HG03280 (cell line): ENCODE measurements at regions not wholly inside any gene's neighbourhood (a gene's known extent, or its start where the extent isn't known, plus 50 kb on each side); places are given as distances from the start of the nearest gene placed in this dataset.

Experiments
- ATAC-seq: cut with Tn5 transposase; IDR thresholded peaks from one replicate; pipeline ENCODE4 v1.9.1; 2021; ENCODE audit warnings: mild to moderate bottlenecking, moderate library complexity; ENCODE audit not compliant: unreplicated experiment

DNA sequence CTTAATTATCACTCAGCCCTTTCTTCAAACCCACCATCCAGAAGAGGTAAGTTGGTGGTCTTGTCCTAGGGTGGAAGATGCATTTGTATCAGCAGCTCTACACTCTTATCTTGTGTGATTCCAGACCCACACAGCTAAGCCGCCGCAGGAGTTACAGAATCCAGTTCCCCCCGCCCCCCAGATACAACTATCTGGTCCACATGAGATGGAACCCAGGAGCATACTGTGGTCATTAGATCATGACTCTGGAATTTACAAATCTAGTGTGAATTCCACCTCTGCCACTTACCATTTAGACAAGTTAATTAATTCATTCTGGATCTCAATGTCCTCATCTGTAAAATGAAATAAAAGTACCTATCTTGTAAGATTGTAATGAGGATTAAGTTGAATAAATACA, 486.4 kb downstream of the BCL11A start:
- no peak for ATAC-seq

DNA sequence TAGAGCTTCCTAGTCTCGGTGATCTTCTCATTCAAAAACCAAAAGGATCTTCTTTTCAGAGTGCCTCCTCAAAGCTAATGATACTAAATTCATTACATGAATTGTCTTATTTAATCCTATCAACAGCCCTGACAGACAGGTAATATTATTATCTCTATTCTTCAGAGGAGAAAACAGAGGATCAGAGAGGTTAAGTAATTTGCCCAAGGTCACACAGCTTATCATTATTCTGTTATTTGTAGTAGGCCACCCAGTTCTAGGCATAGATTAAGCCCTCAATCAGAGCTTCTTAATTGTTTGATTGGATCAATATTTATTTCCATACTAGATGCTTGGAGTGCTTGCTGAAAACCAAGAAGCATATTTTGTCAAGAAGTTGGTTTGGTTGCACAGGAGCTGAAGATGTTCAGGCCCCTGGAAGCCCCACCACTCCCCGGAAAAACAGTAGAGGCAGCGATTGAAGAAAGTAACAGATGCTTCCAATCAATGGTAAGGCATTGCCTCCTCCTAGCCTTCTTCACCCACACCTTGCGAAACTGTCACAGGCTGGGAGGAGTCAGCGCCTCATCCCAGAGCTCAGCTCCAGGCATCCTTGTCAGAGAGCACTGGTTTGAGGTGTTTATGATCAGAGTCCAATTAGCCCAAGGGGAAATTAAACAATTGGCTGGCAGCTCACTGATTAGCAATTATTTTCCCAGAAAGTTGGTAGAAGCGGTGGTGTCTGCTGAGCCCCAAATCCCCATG, 487.2 kb downstream of the BCL11A start:
- no peak for ATAC-seq

DNA sequence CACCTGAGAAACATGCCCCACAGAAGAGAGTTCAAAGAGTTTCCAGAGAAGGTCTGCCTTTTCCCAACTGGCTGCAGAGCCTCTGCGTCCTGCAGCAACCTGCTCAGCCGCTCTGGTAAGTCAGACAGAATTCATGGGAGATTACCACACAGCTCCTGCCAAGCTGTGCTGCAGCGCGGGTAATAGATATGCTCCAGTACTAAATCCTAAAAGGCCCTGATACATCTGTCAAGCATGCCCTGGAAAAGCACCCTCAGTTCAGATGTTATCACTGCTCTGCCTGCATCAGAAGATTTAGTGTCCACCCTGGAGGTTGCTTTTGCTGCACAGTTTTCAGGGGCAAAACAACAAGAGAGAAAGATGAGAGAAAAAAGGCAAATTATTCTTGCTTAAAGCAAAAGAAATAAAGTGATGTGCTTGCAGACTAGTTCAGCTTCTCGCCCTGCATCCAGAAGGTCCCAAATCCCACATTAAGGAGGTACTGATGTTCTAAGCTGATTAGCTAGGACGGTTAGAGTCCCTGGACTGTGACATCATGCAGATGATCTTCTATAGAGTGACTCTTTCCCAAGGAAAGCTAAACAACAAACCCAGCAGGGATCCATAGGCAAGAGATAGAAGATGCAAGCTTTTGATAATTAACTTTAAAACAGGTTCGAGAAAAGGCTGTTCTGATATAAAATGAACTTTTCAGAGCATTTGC, 488.6 kb downstream of the BCL11A start:
- ATAC-seq: no peak

DNA sequence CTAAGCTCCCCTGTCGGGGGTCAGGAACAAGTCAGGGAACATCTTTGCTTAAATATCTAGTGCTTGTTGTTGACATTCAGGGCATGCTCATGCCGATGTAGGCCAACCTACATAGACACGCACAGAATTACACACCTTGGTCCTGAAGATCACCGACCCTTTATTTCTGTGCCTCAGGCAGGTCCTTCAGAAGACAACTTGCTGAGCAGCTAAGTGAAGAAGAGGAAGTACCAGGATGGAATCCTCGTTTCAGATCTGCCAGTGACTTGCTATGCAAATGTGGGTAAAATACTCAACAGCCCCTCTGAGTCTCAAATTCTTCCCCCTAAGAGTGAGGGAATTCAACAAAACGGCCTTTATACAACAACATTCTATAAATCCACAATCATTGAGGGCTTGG, 494.7 kb downstream of the BCL11A start:
- no peak for ATAC-seq

DNA sequence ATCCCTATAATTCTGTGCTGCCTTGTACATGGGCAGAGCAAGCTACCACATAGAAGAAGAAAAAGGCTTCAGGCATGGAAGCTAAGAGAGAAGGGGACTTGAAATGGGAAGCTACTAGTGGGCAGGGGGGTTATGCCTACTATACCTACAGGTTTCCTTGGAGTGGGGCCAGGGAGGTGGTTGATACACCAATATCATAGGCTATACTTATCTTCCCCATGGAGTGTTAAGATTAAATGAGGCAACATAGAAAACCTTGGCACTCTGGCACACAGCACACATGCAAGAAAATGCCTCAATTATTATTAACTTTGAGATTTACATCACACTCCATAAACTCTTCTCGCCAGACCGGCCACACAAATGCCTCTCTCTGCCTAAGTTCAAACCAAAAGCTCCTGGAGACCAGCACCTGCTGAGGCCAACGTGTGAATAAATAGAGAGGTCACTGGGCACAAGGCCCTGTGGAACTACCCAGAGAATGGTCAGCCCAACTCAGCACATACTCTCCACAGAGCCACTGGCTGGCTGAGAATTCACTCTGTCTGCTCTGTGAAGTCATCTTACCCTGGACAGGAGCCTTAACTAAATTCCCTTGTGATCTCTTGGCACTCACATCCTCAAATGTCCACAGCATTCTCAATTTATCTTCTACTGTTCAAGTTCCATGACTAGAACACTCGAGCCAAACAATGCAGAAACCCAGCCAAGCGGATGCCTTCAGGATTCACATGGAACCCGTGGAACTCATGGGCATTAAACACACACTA, 498.7 kb downstream of the BCL11A start:
- no peak for ATAC-seq

DNA sequence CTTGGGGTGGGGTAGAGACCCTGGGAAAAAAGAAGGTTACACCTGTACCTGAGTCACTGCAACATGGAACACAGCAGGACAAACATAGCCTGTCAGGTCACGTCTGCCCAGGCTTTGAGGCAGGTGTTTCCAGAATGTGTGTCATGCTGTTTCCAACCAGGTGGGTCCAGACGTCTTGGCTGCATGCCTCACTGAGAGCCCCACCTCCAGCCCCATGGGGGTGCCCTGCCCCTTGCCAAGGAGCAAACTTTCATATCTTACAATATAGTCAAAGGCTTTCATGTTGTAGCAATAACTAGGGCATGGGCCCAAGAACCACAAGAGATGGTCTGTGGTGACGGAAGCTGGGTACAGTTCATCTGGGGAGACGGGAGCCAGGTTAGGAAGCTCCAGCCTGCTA, 499.7 kb downstream of the BCL11A start:
- no peak for ATAC-seq

DNA sequence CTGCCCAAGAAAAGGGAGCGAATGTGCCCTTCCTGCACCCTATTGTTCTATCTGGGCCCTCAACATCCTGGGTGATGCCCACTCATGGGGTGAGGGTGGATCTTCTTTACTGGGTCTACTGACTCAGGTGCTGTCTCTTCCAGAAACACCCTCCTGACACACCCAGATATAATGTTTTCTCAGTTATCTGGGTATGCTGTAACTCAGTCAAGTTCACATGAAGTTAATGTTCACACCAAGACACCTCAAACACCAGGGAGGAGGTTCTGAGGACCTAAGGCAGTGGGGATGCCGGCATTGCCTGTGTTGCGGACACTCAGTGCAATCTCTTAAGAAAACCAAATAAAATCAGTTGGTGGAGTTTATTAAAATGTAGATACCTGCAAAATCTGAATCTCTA, 500.9 kb downstream of the BCL11A start:
- no peak for ATAC-seq

DNA sequence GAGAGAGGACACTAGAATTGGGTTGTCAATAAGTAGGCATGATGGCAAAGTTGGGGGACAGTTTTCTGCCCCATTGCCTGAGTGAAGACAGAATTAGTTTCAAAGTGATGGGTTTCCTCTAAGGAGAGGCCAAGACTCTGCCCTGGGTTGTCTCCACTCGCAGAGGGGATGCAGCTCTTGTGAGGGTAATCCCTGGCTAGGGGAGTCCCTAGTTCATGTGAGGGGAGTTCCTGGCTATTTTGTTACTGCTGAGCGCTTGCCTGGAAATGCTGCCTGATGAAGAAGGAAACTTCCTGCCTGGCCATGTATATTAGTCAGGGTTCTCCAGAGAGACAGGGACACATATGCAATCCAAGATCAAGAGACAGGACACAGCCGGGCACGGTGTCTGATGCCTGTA, 501.5 kb downstream of the BCL11A start:
- ATAC-seq: no peak

DNA sequence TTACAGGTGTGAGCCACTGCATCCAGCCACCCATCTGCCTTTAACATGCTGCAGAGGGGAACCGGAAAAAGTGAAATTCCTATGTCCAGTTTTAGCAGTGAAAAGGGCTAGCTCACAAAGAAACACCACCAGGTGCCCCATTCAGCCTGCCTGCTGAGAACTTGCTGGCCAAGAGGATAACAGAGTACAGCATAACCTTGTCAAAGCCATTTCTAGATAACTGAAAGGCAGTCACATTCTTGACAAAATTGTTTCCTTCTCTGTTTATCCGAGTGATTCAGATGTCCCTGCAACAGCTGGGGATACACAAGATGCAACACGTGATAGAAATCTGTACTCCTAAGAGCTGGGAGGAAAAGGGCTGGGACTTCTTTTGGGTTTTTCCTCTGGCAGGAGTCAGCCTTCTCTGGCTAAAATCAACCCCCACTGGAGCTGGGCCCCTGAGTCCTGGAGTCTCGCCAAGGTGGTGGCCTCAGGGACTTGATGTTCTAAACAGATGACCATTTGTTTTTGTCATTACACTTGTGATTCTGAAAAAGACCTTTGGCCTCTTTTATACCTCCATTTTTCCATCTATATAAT, 505.4 kb downstream of the BCL11A start:
- no peak for ATAC-seq

DNA sequence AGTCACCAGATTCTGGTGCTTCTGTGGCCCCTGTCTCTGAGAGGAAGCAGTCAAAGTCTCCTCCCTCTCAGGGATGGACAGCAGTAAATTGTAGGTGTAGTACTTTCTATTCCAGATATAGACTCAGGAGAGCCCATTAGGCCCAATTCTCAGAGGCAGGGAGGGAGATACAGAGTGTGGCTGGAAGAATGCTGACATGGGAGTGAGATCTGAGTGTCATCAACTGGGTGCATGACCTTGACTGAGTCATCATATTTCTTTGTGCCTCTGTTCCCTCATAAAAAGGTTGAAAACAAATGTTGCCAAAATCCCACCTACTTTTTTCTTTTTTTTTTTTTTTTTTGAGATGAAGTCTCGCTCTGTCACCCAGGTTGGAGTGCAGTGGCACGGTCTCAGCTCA, 506.1 kb downstream of the BCL11A start:
- ATAC-seq: no peak

DNA sequence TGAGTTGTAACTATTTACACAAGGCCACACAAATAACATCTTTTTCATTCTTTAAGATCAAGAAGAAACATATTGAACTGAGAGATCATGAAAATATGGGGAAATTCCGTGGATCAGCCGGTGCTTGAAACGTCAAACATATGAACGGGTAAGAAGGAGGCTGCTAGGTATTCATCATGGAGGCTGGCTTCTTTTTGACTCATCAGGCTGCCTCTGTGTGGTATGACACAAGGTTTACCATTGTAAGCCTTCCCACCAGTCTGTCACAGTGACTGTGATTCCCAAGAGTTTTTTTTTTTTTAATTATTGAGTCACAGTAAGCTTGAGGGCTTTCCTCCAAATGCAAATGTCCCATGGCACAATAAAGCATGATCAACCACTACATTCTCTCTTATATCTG, 506.9 kb downstream of the BCL11A start:
- no peak for ATAC-seq

DNA sequence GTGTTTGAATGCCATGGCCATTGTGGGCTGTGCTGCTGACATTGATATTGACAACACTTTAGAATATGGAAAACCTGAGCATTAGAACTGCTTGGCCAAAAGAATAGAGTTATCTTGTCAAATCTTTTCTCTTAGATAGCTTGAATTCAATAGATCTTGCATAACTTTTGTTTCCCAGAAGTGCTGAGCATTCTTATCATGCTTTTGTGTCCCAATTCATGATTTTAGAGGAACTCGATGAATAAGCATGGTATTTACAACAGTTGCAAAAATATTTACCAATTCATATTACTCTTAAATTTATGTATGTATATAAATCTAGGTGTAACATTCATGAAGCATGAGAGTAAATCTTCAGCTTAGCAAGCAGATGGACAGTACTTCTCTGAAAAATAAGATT, 508.0 kb downstream of the BCL11A start:
- ATAC-seq: no peak

DNA sequence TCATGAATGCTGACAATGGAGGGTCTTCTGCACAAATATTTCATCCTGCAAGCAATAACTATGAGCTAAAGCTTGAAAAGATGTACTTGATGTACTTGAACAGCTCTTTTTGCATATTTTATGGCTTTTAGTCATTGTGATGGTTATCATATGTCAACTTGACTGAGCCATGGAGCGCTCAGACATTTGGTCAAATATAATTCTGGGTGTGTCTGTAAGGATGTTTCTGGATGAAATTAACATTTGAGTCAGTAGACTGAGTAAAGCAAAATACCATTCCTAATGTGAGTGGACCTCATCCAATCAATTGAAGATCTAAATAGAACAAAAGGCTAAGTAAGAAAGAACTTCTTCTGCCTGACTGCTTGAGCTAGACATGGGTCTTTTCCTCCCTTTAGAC, 509.0 kb downstream of the BCL11A start:
- ATAC-seq: no peak

DNA sequence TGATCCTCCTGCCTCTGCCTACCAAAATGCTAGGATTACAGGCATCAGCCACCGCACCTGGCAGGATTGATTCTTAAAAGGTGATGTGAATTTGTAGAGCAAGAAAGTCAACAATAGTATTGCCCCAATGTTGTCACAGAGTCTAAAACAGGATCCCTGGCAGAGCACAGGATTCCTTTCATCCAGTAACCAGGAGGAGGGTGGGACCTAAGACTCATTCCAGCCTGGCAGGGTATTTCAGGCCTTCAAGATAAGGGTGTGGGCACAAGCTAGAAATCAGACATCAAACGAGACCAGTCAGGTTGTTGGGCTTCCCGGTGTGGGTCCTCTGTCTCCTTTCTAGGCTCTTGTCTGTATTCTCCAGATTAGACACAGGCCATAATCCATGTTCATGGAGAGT, 511.4 kb downstream of the BCL11A start:
- ATAC-seq: no peak

DNA sequence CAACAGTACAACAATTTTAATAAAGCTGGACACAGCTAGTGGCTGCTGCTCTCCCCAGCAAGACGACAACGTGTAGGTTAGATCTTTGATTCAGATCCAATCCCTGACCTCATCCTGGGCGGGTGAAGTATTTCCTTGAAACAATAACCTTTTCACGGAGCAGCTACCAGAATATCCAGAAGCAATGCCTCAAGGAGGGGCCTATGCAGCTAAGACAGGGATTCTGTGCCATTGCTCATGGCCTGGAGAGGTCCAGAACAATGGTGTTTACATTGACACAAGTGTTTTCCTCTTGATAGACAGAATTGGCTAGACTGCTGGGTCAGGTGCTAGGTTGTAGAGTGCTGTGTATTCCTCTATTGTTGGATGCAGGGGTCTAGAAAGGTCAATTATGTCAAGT, 520.1 kb downstream of the BCL11A start:
- ATAC-seq: no peak

DNA sequence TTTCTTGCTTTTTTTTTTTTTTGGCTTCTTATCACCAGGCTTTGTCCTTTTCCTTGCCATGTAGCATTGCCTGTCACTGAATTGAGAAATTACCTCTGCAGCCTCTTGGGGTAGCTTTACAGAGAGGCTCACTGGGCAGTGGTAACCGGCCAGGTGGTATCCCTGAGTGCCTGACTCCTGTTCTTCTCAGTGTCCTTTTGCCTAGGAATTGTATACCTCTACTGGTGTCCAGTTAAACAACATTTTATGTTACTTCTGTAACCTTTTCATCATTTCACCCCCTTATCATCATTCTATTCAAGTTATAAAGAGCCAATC, 523.9 kb downstream of the BCL11A start:
- no peak for ATAC-seq

DNA sequence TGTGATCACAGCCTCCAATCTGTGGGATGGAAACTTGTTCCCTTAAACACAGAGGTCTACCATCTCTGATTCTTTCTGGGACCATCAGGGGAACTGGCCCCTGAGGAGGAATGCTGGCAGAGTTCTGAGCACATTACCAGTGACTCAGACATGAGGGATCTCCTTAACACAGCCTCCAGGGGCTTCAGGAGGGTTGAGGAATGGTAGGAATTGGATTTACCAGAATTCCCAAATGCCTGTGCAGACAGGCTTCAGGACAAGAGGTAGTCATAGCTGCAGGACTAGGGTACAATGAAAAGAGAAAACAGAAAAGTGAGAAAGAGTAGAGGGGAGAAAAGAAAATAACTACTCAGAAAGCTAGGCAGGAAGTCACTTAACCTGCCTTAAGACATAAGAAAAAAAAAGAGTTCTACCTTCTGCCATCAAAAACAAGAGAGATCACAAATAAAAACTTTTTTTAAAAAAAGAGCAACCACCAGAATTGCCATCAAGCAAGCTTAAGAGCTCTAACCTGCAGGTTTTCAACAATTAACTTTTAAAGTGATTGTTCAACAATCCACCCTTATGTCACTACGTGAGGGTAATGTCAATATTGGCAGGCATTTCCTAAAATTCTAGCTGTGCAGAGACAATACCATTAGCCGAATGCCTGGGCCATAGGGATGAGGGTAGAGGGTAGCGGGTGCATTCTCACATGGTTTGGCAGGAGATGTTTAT, 524.4 kb downstream of the BCL11A start:
- no peak for ATAC-seq

DNA sequence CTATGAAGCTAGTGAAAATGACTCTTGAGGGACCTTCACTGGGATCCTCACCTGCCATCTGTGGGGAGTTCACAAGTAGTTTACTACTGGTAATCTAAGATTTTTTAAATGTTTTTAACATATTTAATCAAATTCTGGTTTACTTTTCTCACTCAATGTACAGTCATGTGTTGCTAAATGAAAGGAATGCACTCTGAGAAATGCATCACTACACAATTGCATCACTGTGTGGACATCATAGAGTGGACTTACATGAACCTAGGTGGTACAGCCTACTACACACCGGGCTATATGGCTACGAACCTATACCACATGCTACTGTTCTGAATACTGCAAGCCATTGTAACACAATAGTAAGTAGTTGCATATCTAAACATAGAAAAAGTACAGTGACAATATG, 528.0 kb downstream of the BCL11A start:
- no peak for ATAC-seq

DNA sequence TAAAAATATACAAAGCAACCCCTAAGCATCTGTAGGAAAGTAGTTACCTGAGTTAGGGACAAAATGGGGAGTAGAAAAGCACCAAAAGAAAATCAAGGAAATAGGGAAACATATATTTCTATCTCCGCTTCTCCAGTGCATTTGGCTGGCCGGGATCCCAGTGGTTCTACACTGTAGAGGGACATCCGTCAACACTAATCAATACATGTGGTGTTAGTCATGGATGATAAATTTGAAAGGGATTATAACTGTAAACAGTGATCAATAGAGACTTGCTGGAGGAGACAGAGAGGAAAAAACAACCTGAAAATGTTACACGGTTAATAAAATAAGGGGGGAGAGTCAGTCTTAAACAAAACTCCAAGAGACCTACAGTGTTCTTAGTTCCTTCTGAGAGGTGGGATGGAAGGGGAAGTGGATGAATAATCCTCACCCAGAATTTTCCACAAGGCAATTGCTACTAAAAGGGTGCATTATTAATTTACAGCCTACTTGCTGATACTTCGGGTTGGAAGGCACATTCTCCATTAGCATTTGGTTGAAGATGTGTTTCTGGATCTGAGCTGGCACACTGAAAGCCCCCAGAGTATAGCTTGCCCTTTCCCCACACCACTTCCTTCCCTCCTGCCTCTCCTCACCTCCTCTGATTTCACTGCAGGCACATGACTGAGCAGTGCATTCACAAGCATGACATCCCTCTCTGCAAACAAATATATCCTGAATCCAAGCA, 530.0 kb downstream of the BCL11A start:
- no peak for ATAC-seq

DNA sequence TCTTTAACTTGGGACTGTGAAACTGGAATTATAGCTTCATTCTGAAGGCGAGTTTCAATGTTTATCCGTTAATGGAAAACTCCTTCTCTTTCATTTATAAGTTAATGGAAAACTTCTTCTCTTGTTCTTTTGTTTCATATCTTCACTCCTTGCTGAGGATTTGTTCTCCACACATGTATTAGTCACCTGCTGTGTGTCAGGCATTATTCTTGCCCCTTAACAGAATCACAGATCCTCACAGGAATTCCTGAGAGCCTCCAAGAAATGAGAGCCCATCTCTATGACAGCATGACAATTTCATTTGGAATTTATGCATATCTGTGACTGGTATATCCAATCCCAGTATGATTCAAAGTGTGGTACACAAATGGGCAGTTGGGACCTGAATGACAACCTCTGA, 545.8 kb downstream of the BCL11A start:
- ATAC-seq: no peak

DNA sequence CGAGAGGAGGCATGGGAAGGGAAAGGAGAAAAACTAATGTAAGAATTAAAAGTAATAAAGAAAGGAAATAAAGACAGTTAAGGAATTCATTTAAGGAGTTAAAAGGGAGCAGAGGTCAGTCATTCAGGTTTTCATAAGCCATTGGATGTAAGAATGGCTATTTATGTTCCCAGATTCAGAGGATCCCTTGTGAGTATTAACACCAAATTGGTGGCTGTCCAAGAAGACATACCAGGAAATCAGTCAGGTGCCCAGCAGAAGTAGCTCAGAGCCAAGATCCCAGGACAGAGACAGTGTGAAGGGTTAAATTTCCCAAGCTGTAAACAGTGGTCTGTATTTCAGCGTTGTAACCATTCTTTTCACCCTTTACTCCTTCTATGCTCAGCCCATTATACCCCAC, 550.4 kb downstream of the BCL11A start:
- ATAC-seq: no peak
